ENCODE measurements at regions not wholly inside any gene's neighbourhood (a gene's known extent, or its start where the extent isn't known, plus 50 kb on each side); places are given as distances from the start of the nearest gene placed in this dataset.

- TF ChIP-seq EZH2phosphoT487 (IDR thresholded peaks at IDR 0.05; ENCODE audit: insufficient read depth, low read depth), result no peak
- no peak for TF ChIP-seq EZH2 (IDR thresholded peaks at IDR 0.05; ENCODE audit: insufficient read depth, poor library complexity, severe bottlenecking)
Observed at GRCh38 chr5:57348376-57349140, 134.1 kb downstream of the ACTBL2 start.

All from GM23248 (cell line).